Lower leg skin (tissue), 3 donors: ENCODE measurements at regions not wholly inside any gene's neighbourhood (a gene's known extent, or its start where the extent isn't known, plus 50 kb on each side); places are given as distances from the start of the nearest gene placed in this dataset.

Source experiments
- CTCF ChIP-seq, 3 donors: fragments of 450-650 bp; IDR thresholded peaks; one replicate each; pipeline ENCODE4 v1.5.1; 2016; ENCODE audit warnings: antibody characterized with exemption in 3 of 3, mild to moderate bottlenecking in 3 of 3, moderate library complexity in 2 of 3
- POLR2A ChIP-seq, 2 donors: fragments of 450-650 bp; IDR thresholded peaks; one replicate each; pipeline ENCODE4 v1.6.1; 2016 to 2017; ENCODE audit warnings: antibody characterized with exemption in 2 of 2, mild to moderate bottlenecking in 1 of 2, moderate library complexity in 1 of 2

DNA sequence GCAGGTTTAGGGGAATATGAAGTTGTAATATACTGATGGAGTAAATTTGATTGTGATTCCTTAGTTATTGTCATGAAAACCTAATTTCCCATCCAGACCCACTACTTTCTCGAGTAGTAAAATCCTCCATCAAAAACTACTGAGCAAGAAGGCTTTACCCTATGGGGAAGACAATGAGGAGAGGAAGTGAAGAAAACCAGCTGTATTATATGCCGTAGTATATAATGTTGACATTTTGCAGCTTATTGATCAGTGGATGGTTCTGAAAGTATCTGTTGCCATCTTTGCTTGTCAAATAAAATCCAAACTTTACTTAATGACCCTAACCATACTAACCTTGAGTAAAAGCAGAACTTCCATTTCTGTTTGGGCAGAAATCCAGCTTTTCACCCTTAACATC lies 292.8 kb upstream of the RAG2 start:
- TF ChIP-seq CTCF (IDR thresholded peaks at IDR 0.05) (no peak), POLR2A (IDR thresholded peaks at IDR 0.05) (no peak)
